ENCODE measurements at regions not wholly inside any gene's neighbourhood (a gene's known extent, or its start where the extent isn't known, plus 50 kb on each side); places are given as distances from the start of the nearest gene placed in this dataset.

GRCh38 chr1:39085174-39085573 is 59.0 kb downstream of the NDUFS5 start:
- DNase-seq (ENCODE audit: low spot score) = no peak

GRCh38 chr1:39086386-39086785 is 60.2 kb downstream of the NDUFS5 start:
- DNase-seq (ENCODE audit: low spot score) = peak; percentile 52

- no peak for DNase-seq (ENCODE audit: low spot score)
These were observed 60.8 kb downstream of the NDUFS5 start for GRCh38 chr1:39086865-39087409.

GRCh38 chr1:39087435-39087834 is 61.3 kb downstream of the NDUFS5 start:
- no peak for DNase-seq (ENCODE audit: low spot score)

GRCh38 chr1:39088658-39089057 is 62.5 kb downstream of the NDUFS5 start:
- no peak for DNase-seq (ENCODE audit: low spot score)

- DNase-seq (ENCODE audit: low spot score) = no peak
These were observed 63.9 kb downstream of the NDUFS5 start for GRCh38 chr1:39089931-39090521.

GRCh38 chr1:39090757-39091380 is 64.7 kb downstream of the NDUFS5 start:
- DNase-seq (ENCODE audit: low spot score) = no peak

- peak; percentile 57 for DNase-seq (ENCODE audit: low spot score)
These were observed 65.9 kb downstream of the NDUFS5 start for GRCh38 chr1:39091845-39092645.

- DNase-seq (ENCODE audit: low spot score) = no peak
These were observed 68.5 kb downstream of the NDUFS5 start for GRCh38 chr1:39094685-39095084.

GRCh38 chr1:39098546-39099250 is 72.5 kb downstream of the NDUFS5 start:
- peak; percentile 94 for DNase-seq (ENCODE audit: low spot score)

- DNase-seq (ENCODE audit: low spot score) = peak; percentile 73
These were observed 76.6 kb downstream of the NDUFS5 start for GRCh38 chr1:39102537-39103327.

GRCh38 chr1:39103328-39104157 is 77.4 kb downstream of the NDUFS5 start:
- DNase-seq (ENCODE audit: low spot score) = peak; percentile 70

- peak; percentile 23 for DNase-seq (ENCODE audit: low spot score)
These were observed 78.3 kb downstream of the NDUFS5 start for GRCh38 chr1:39104158-39105060.

GRCh38 chr1:39105061-39105840 is 79.1 kb downstream of the NDUFS5 start:
- DNase-seq (ENCODE audit: low spot score) = no peak

- peak; percentile 52 for DNase-seq (ENCODE audit: low spot score)
These were observed 80.0 kb downstream of the NDUFS5 start for GRCh38 chr1:39105841-39106765.

GRCh38 chr1:39106801-39107327 is 80.7 kb downstream of the NDUFS5 start:
- DNase-seq (ENCODE audit: low spot score) = no peak

All from A172 (cell line).